HG03521 (cell line): ENCODE measurements at regions not wholly inside any gene's neighbourhood (a gene's known extent, or its start where the extent isn't known, plus 50 kb on each side); places are given as distances from the start of the nearest gene placed in this dataset.

ENCODE experiments used
- ATAC-seq: cut with Tn5 transposase; IDR thresholded peaks from one replicate; pipeline ENCODE4 v1.9.1; 2021; ENCODE audit warnings: mild to moderate bottlenecking, moderate library complexity; ENCODE audit not compliant: unreplicated experiment

GRCh38 chr13:111533900-111534683, 213.7 kb downstream of the TEX29 start:
- no peak for ATAC-seq

GRCh38 chr13:111534751-111535522, 214.5 kb downstream of the TEX29 start:
- ATAC-seq: no peak

GRCh38 chr13:111535523-111535811, 215.0 kb downstream of the TEX29 start:
- no peak for ATAC-seq

- no peak for ATAC-seq
Measured at GRCh38 chr13:111536075-111536642, 215.7 kb downstream of the TEX29 start.

GRCh38 chr13:111537115-111537728, 216.8 kb downstream of the TEX29 start:
- no peak for ATAC-seq

GRCh38 chr13:111537843-111538499, 217.5 kb downstream of the TEX29 start:
- no peak for ATAC-seq

GRCh38 chr13:111539252-111539651, 218.8 kb downstream of the TEX29 start:
- ATAC-seq: no peak

- ATAC-seq: no peak
Measured at GRCh38 chr13:111539791-111540446, 219.5 kb downstream of the TEX29 start.

- ATAC-seq: no peak
Measured at GRCh38 chr13:111540486-111540885, 220.0 kb downstream of the TEX29 start.

- ATAC-seq: no peak
Measured at GRCh38 chr13:111541345-111541744, 220.9 kb downstream of the TEX29 start.

- no peak for ATAC-seq
Measured at GRCh38 chr13:111541752-111542529, 221.5 kb downstream of the TEX29 start.

- no peak for ATAC-seq
Measured at GRCh38 chr13:111542530-111543341, 222.3 kb downstream of the TEX29 start.

- no peak for ATAC-seq
Measured at GRCh38 chr13:111546921-111547675, 226.7 kb downstream of the TEX29 start.

GRCh38 chr13:111547726-111548273, 227.4 kb downstream of the TEX29 start:
- ATAC-seq: no peak

GRCh38 chr13:111548301-111548700, 227.9 kb downstream of the TEX29 start:
- ATAC-seq: no peak

GRCh38 chr13:111548805-111549204, 228.4 kb downstream of the TEX29 start:
- no peak for ATAC-seq

GRCh38 chr13:111549464-111549863, 229.0 kb downstream of the TEX29 start:
- no peak for ATAC-seq

- no peak for ATAC-seq
Measured at GRCh38 chr13:111550062-111550461, 229.6 kb downstream of the TEX29 start.
